ENCODE measurements at regions not wholly inside any gene's neighbourhood (a gene's known extent, or its start where the extent isn't known, plus 50 kb on each side); places are given as distances from the start of the nearest gene placed in this dataset.

- Histone ChIP-seq H3K4me1 (ENCODE audit: control insufficient read depth, insufficient read depth, low read length) (no peaks in the 10 kb centered on the region), H3K27ac (ENCODE audit: extremely low read depth, low read depth, low read length) (no peak overlapping the region), H3K9me3 (ENCODE audit: control insufficient read depth, insufficient read depth, low read depth, low read length) (no peaks in the 10 kb centered on the region), H3K4me3 (ENCODE audit: low read depth, low read length) (no peak overlapping the region), H3K36me3 (ENCODE audit: control insufficient read depth in 2 of 2, insufficient read depth in 1 of 2, low read length in 2 of 2) (no peaks in the 10 kb centered on the region)
- no peak for TF ChIP-seq MZF1 (tag by site-specific recombination; IDR thresholded peaks at IDR 0.05; ENCODE audit: borderline replicate concordance)
- no peak for TF ChIP-seq ZSCAN4 (tag by site-specific recombination; IDR thresholded peaks at IDR 0.05)
- TF ChIP-seq REPIN1 (tag by site-specific recombination; IDR thresholded peaks at IDR 0.05; ENCODE audit: low read depth) = no peak
- no peak for TF ChIP-seq ZNF26 (tag by site-specific recombination; IDR thresholded peaks at IDR 0.05)
- no peak for TF ChIP-seq KLF1 (tag by site-specific recombination; IDR thresholded peaks at IDR 0.05)
- TF ChIP-seq, protein P1, sequence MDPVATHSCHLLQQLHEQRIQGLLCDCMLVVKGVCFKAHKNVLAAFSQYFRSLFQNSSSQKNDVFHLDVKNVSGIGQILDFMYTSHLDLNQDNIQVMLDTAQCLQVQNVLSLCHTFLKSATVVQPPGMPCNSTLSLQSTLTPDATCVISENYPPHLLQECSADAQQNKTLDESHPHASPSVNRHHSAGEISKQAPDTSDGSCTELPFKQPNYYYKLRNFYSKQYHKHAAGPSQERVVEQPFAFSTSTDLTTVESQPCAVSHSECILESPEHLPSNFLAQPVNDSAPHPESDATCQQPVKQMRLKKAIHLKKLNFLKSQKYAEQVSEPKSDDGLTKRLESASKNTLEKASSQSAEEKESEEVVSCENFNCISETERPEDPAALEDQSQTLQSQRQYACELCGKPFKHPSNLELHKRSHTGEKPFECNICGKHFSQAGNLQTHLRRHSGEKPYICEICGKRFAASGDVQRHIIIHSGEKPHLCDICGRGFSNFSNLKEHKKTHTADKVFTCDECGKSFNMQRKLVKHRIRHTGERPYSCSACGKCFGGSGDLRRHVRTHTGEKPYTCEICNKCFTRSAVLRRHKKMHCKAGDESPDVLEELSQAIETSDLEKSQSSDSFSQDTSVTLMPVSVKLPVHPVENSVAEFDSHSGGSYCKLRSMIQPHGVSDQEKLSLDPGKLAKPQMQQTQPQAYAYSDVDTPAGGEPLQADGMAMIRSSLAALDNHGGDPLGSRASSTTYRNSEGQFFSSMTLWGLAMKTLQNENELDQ (tag by site-specific recombination; IDR thresholded peaks at IDR 0.05; ENCODE audit: low read depth) = no peak
- TF ChIP-seq ZNF629 (tag by site-specific recombination; IDR thresholded peaks at IDR 0.05) = no peak
- TF ChIP-seq FEZF1 (tag by site-specific recombination; IDR thresholded peaks at IDR 0.05) = no peak
- TF ChIP-seq, protein P2, sequence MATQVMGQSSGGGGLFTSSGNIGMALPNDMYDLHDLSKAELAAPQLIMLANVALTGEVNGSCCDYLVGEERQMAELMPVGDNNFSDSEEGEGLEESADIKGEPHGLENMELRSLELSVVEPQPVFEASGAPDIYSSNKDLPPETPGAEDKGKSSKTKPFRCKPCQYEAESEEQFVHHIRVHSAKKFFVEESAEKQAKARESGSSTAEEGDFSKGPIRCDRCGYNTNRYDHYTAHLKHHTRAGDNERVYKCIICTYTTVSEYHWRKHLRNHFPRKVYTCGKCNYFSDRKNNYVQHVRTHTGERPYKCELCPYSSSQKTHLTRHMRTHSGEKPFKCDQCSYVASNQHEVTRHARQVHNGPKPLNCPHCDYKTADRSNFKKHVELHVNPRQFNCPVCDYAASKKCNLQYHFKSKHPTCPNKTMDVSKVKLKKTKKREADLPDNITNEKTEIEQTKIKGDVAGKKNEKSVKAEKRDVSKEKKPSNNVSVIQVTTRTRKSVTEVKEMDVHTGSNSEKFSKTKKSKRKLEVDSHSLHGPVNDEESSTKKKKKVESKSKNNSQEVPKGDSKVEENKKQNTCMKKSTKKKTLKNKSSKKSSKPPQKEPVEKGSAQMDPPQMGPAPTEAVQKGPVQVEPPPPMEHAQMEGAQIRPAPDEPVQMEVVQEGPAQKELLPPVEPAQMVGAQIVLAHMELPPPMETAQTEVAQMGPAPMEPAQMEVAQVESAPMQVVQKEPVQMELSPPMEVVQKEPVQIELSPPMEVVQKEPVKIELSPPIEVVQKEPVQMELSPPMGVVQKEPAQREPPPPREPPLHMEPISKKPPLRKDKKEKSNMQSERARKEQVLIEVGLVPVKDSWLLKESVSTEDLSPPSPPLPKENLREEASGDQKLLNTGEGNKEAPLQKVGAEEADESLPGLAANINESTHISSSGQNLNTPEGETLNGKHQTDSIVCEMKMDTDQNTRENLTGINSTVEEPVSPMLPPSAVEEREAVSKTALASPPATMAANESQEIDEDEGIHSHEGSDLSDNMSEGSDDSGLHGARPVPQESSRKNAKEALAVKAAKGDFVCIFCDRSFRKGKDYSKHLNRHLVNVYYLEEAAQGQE (tag by site-specific recombination; IDR thresholded peaks at IDR 0.05) = no peak
- no peak for TF ChIP-seq ZNF24 (tag by site-specific recombination; IDR thresholded peaks at IDR 0.05)
- CTCF ChIA-PET = interaction anchor here (0.6 kb wide), 1 partner anchor 71 kb away, joined by 7 read pairs; no protein-coding TSS in a partner anchor
- POLR2A ChIA-PET = no interaction called here
Measured at GRCh38 chr2:225103737-225104141, 61.5 kb upstream of the DOCK10 start.

DNA sequence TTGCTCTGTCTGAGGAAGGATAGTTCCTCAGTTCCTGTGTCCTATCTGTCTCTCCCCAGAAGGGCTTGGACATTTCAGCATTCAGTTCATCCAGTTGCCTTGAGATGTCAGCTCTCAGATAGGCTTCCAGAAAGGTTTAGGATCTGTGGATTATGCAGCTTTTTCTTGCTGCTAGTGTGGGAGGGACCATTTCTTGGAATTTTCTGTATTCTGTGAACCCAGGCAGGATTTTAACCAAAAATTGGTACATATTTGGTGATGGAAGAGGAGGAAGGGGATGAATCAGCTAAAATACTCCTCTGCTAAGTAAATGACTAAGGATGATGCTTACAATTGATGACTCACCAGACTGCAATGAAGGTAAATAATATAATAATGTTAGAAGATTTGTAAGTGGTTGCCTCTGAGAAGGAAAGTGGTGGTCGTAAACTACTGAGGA, 58.6 kb upstream of the DOCK10 start:
- POLR2A ChIA-PET = no interaction called here
- CTCF ChIA-PET = interaction anchor here (0.9 kb wide), 1 partner anchor 560 kb away, joined by 4 read pairs; no protein-coding TSS in a partner anchor
- TF ChIP-seq ZNF311 (tag by site-specific recombination; IDR thresholded peaks at IDR 0.05; ENCODE audit: borderline replicate concordance) = no peak
- TF ChIP-seq ZNF16 (tag by site-specific recombination; IDR thresholded peaks at IDR 0.05; ENCODE audit: low read depth) = no peak
- TF ChIP-seq ZXDB (tag by site-specific recombination; IDR thresholded peaks at IDR 0.05) = no peak
- TF ChIP-seq ZNF10 (tag by site-specific recombination; IDR thresholded peaks at IDR 0.05) = no peak
- TF ChIP-seq FEZF1 (tag by site-specific recombination; IDR thresholded peaks at IDR 0.05) = no peak

More for the DNA sequence above, 58.6 kb upstream of the DOCK10 start:
- no peak overlapping the region for H3K27ac ChIP-seq (ENCODE audit: extremely low read depth, low read depth, low read length)
- no peaks in the 10 kb centered on the region for H3K4me1 ChIP-seq (ENCODE audit: control insufficient read depth, insufficient read depth, low read length)
- no peak overlapping the region for H3K4me3 ChIP-seq (ENCODE audit: low read depth, low read length)
- no peaks in the 10 kb centered on the region for H3K36me3 ChIP-seq (ENCODE audit: control insufficient read depth in 2 of 2, insufficient read depth in 1 of 2, low read length in 2 of 2)
- H3K9me3 ChIP-seq (ENCODE audit: control insufficient read depth, insufficient read depth, low read depth, low read length) = no peaks in the 10 kb centered on the region

Measured in HEK293 (cell line).